ENCODE measurements at regions not wholly inside any gene's neighbourhood (a gene's known extent, or its start where the extent isn't known, plus 50 kb on each side); places are given as distances from the start of the nearest gene placed in this dataset.

- in situ Hi-C loops (cut with MboI), result no loop called here
- no peak overlapping the region for H3K4me2 ChIP-seq (ENCODE audit: insufficient read depth, low read length)
- 0% methylated on average over 6 of the region's 6 CpGs for WGBS (ENCODE audit: insufficient coverage, low coverage, missing lambda C conversion rate)
Measured at GRCh38 chr1:240682166-240682858, 70.4 kb upstream of the GREM2 start.

DNA sequence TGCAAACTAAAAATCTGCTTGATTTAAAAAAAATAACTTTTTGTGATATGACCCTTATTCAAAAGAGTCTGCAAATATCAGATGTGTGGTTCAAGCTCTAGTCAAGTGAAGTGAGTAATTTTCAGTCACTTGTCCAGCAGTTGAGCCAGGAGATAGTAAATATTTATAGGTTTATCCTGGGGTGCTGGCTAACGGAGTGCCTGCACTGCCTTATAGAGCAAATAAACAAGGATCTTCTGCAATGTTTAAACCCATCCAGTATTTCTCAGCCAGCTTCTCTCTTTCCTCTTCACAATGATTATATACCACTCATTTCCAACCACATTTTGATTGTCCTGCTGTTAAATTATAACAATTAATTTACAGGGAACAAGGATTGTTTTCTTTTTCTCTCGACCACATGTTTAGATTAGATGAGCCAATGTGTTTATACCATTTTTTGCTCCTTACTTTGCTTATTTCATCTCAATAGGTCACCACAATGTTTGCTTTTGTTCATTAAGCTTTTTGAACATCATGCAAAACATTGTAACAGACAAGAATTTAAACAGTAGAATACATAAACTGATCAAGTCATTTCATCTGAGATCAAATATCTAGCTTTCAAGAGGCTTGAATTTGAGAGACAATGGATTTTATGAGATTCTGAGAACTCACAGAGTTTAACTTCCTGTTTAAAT, 60.3 kb upstream of the GREM2 start:
- Histone ChIP-seq H3K36me3 (ENCODE audit: control insufficient read depth, insufficient read depth, low read length) (no peaks in the 10 kb centered on the region), H3K27me3 (ENCODE audit: control insufficient read depth in 2 of 2, insufficient read depth in 2 of 2, low read length in 2 of 2) (no peaks in the 10 kb centered on the region), H3K4me3 (no peak overlapping the region), H3K4me2 (ENCODE audit: insufficient read depth, low read length) (no peak overlapping the region), H3K27ac (ENCODE audit: extremely low read depth, low read depth, low read length) (no peak overlapping the region), H2AFZ (ENCODE audit: low read depth, low read length) (no peak overlapping the region), H3K79me2 (ENCODE audit: control insufficient read depth, insufficient read depth, low read length) (no peaks in the 10 kb centered on the region), H3K4me1 (replicated peaks in 1 of 2; ENCODE audit: control insufficient read depth in 2 of 2, insufficient read depth in 2 of 2, low read length in 2 of 2) (no peaks in the 10 kb centered on the region), H4K20me1 (replicated peaks; ENCODE audit: control insufficient read depth, insufficient read depth, low read length) (no peaks in the 10 kb centered on the region), H3K9me3 (replicated peaks; ENCODE audit: control insufficient read depth, insufficient read depth, low read depth, low read length) (no peaks in the 10 kb centered on the region), H3K9me1 (ENCODE audit: control insufficient read depth, insufficient read depth, low read length) (no peaks in the 10 kb centered on the region), H3K9ac (ENCODE audit: insufficient read depth in 1 of 2, low read depth in 2 of 2, low read length in 2 of 2) (no peak overlapping the region)
- BruUV-seq (replicated peaks), result no TSS peak
- FAIRE-seq, result no peak
- CTCF ChIA-PET (ENCODE audit: low intra/inter-chr PET ratio), result no interaction called here
- WGBS (ENCODE audit: insufficient coverage, low coverage, missing lambda C conversion rate), result 0% methylated on average over 2 of the region's 2 CpGs
- intact Hi-C loops (cut with micrococcal nuclease), result no loop called here
- ATAC-seq, result no peak
- POLR2A ChIA-PET, result no interaction called here
- DNase-seq (ENCODE audit: extremely low read depth in 1 of 4, low spot score in 3 of 4), result no peak
- in situ Hi-C loops (cut with MboI), result no loop called here
- TF ChIP-seq, protein P1, sequence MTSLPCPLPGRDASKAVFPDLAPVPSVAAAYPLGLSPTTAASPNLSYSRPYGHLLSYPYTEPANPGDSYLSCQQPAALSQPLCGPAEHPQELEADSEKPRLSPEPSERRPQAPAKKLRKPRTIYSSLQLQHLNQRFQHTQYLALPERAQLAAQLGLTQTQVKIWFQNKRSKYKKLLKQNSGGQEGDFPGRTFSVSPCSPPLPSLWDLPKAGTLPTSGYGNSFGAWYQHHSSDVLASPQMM (CRISPR knock-in tag; IDR thresholded peaks at IDR 0.05), result no peak
- TF ChIP-seq JUN (IDR thresholded peaks at IDR 0.05; ENCODE audit: borderline replicate concordance, low read depth, low read length) (no peak), JUN (CRISPR knock-in tag; IDR thresholded peaks at IDR 0.05; ENCODE audit: borderline replicate concordance) (no peak), NFIX (CRISPR knock-in tag; IDR thresholded peaks at IDR 0.05; ENCODE audit: low read depth) (no peak), AFF1 (IDR thresholded peaks at IDR 0.05; ENCODE audit: low read depth in 1 of 2, partially characterized antibody in 2 of 2) (no peak)

More at GRCh38 chr1:240682166-240682858, 70.4 kb upstream of the GREM2 start:
- Histone ChIP-seq H3K4me3 (no peak overlapping the region), H3K9me3 (replicated peaks; ENCODE audit: control insufficient read depth, insufficient read depth, low read depth, low read length) (no peaks in the 10 kb centered on the region), H3K9ac (ENCODE audit: insufficient read depth in 1 of 2, low read depth in 2 of 2, low read length in 2 of 2) (no peak overlapping the region), H3K27ac (ENCODE audit: extremely low read depth, low read depth, low read length) (no peak overlapping the region), H2AFZ (ENCODE audit: low read depth, low read length) (no peak overlapping the region), H3K79me2 (ENCODE audit: control insufficient read depth, insufficient read depth, low read length) (no peaks in the 10 kb centered on the region), H4K20me1 (replicated peaks; ENCODE audit: control insufficient read depth, insufficient read depth, low read length) (no peaks in the 10 kb centered on the region), H3K27me3 (ENCODE audit: control insufficient read depth in 2 of 2, insufficient read depth in 2 of 2, low read length in 2 of 2) (no peaks in the 10 kb centered on the region; a peak in 1 of 5 replicates), H3K36me3 (ENCODE audit: control insufficient read depth, insufficient read depth, low read length) (no peaks in the 10 kb centered on the region), H3K9me1 (ENCODE audit: control insufficient read depth, insufficient read depth, low read length) (no peaks in the 10 kb centered on the region), H3K4me1 (replicated peaks in 1 of 2; ENCODE audit: control insufficient read depth in 2 of 2, insufficient read depth in 2 of 2, low read length in 2 of 2) (no peaks in the 10 kb centered on the region)
- FAIRE-seq, result no peak
- ChIA-PET POLR2A (no interaction called here), CTCF (ENCODE audit: low intra/inter-chr PET ratio) (no interaction called here)
- DNase-seq (ENCODE audit: extremely low read depth in 1 of 4, low spot score in 3 of 4), result no peak
- intact Hi-C loops (cut with micrococcal nuclease), result no loop called here
- TF ChIP-seq MEF2D (tag; conservative IDR thresholded peaks at IDR 0.05; ENCODE audit: low read depth), result no peak
- BruUV-seq (replicated peaks), result no TSS peak
- no peak for ATAC-seq

Measured in K562 (cell line).